ENCODE measurements at regions not wholly inside any gene's neighbourhood (a gene's known extent, or its start where the extent isn't known, plus 50 kb on each side); places are given as distances from the start of the nearest gene placed in this dataset.

GRCh38 chr1:178619042-178619927 is 105.8 kb upstream of the RALGPS2 start:
- Histone ChIP-seq H3K9me3 (ENCODE audit: control extremely low read depth in 1 of 3, control insufficient read depth in 2 of 3, insufficient read depth in 1 of 3, low read length in 2 of 3) (peaks cover 0 to 5% (median 0%) of the 10 kb centered on the region in 3 donors), H3K4me1 (ENCODE audit: control insufficient read depth in 2 of 2, insufficient read depth in 2 of 2, low read length in 2 of 2) (peaks cover 41 to 46% of the 10 kb centered on the region in 2 donors), H3K27me3 (replicated peaks in 1 of 4; ENCODE audit: control extremely low read depth in 1 of 4, control insufficient read depth in 3 of 4, insufficient read depth in 4 of 4, low read length in 3 of 4) (no peaks in the 10 kb centered on the region), H3K4me3 (ENCODE audit: control extremely low read depth in 1 of 5, extremely low read depth in 1 of 5, insufficient read depth in 1 of 5, low read depth in 2 of 5, low read length in 4 of 5) (no peak overlapping the region), H3K36me3 (replicated peaks in 1 of 2; ENCODE audit: control extremely low read depth in 1 of 2, control insufficient read depth in 1 of 2, extremely low read depth in 1 of 2, insufficient read depth in 2 of 2, low read length in 1 of 2) (no peaks in the 10 kb centered on the region), H3K9ac (ENCODE audit: low read length) (no peak overlapping the region), H3K79me2 (ENCODE audit: control insufficient read depth, insufficient read depth, low read length) (peaks cover 56% of the 10 kb centered on the region), H3K4me2 (replicated peaks; ENCODE audit: low read depth, low read length, poor library complexity, severe bottlenecking) (peak overlapping the region; percentile 34), H2AFZ (ENCODE audit: insufficient read depth, low read depth, low read length, poor library complexity, severe bottlenecking) (peak overlapping the region; percentile 68), H4K20me1 (ENCODE audit: control insufficient read depth, insufficient read depth, low read length, poor library complexity, severe bottlenecking) (no peaks in the 10 kb centered on the region), H3K27ac (ENCODE audit: low read length in 2 of 2) (peak overlapping the region; percentile 60 to 75)
- peaks cover 62% of the 10 kb centered on the region for H3K4me1 Mint-ChIP-seq
- peak overlapping the region; percentile 90 for H3K27ac Mint-ChIP-seq
- WGBS (ENCODE audit: insufficient coverage) = no CpG with 5 or more reads among the region's 4 CpGs
- ChIA-PET POLR2A (interaction anchor here (0.5 to 1.9 kb wide), 5 partner anchors 11 to 55 kb away, joined by 3 to 14 read pairs (median 3); no protein-coding TSS in a partner anchor), CTCF (interaction anchor here (0.6 to 1.8 kb wide), 9 partner anchors 10 to 239 kb away, joined by 3 to 13 read pairs (median 5); no protein-coding TSS in a partner anchor)
- peak overlapping the region; percentile 24 for H3K4me3 Mint-ChIP-seq
- H3K9me3 Mint-ChIP-seq (ENCODE audit: insufficient read depth) = no peaks in the 10 kb centered on the region
- intact Hi-C loops (cut with micrococcal nuclease) = loop anchor here (1.0 kb wide), 1 partner anchor 11 kb away; no protein-coding TSS in a partner anchor
- DNase-seq = peak; percentile 61
- peak; percentile 75 for ATAC-seq (ENCODE audit: low read depth)
- TF ChIP-seq EZH2 (IDR thresholded peaks at IDR 0.05; ENCODE audit: borderline replicate concordance, insufficient read depth, low read depth, low read length, poor library complexity, severe bottlenecking) (no peak), CTCF (IDR thresholded peaks at IDR 0.05) (no peak)
- H3K27me3 Mint-ChIP-seq = no peaks in the 10 kb centered on the region
